BLaER1 treated with 17β-estradiol and CSF1 and Interleukin-3, amounts not matched to agents 10 nM and 100 nM (cell line): ENCODE measurements at regions not wholly inside any gene's neighbourhood (a gene's known extent, or its start where the extent isn't known, plus 50 kb on each side); places are given as distances from the start of the nearest gene placed in this dataset.

ENCODE experiments used
- H3K27ac ChIP-seq, 11 experiments: shearing (Covaris generic); formaldehyde crosslinking; 2 replicates each; pipeline ENCODE4 v1.8.1; 2022
- H3K27me3 ChIP-seq, 11 experiments: shearing (Covaris generic); formaldehyde crosslinking; 2 replicates each; pipeline ENCODE4 v1.8.1; 2022
- H3K36me3 ChIP-seq, 11 experiments: shearing (Covaris generic); formaldehyde crosslinking; 2 replicates each; pipeline ENCODE4 v1.8.1; 2022
- H3K4me1 ChIP-seq, 10 experiments: shearing (Covaris generic); formaldehyde crosslinking; 2 replicates each; pipeline ENCODE4 v1.8.1; 2022
- H3K4me2 ChIP-seq, 11 experiments: shearing (Covaris generic); formaldehyde crosslinking; 2 replicates each; pipeline ENCODE4 v1.8.1; 2022
- H3K4me3 ChIP-seq, 10 experiments: shearing (Covaris generic); formaldehyde crosslinking; 2 replicates each; pipeline ENCODE4 v1.8.1; 2022
- H3K9ac ChIP-seq, 11 experiments: shearing (Covaris generic); formaldehyde crosslinking; 2 replicates each; pipeline ENCODE4 v1.8.1; 2022
- H3K9me3 ChIP-seq, 11 experiments: shearing (Covaris generic); formaldehyde crosslinking; replicated peaks in 1 of 11; 2 replicates each; pipeline ENCODE4 v1.8.1; 2022
- H4K20me1 ChIP-seq, 11 experiments: shearing (Covaris generic); formaldehyde crosslinking; 2 replicates each; pipeline ENCODE4 v1.8.1; 2022
- Cebpa-rat ChIP-seq, 11 experiments: shearing (Covaris generic); IDR thresholded peaks; 2 replicates each; pipeline ENCODE4 v1.8.1; 2022

GRCh38 chr3:181844211-181844610 lies 132.5 kb downstream of the SOX2 start:
- H3K36me3 ChIP-seq = no peaks in the 10 kb centered on the region
- no peak overlapping the region for H3K4me3 ChIP-seq
- H3K4me1 ChIP-seq = peaks cover 0 to 13% (median 0%) of the 10 kb centered on the region in 10 experiments; a peak in 5 of 20 replicates
- no peak overlapping the region for H3K9ac ChIP-seq
- no peaks in the 10 kb centered on the region for H3K9me3 ChIP-seq
- no peaks in the 10 kb centered on the region for H3K27me3 ChIP-seq
- H4K20me1 ChIP-seq = no peaks in the 10 kb centered on the region
- H3K4me2 ChIP-seq = no peak overlapping the region
- no peak for TF ChIP-seq Cebpa-rat (IDR thresholded peaks at IDR 0.05)
- H3K27ac ChIP-seq = no peak overlapping the region

GRCh38 chr3:181847276-181847675 lies 135.6 kb downstream of the SOX2 start:
- Histone ChIP-seq H3K36me3 (no peaks in the 10 kb centered on the region), H3K4me3 (no peak overlapping the region), H3K9ac (no peak overlapping the region), H3K27me3 (no peaks in the 10 kb centered on the region), H3K4me2 (no peak overlapping the region), H4K20me1 (no peaks in the 10 kb centered on the region), H3K4me1 (no peaks in the 10 kb centered on the region), H3K27ac (no peak overlapping the region), H3K9me3 (no peaks in the 10 kb centered on the region)
- TF ChIP-seq Cebpa-rat (IDR thresholded peaks at IDR 0.05) = no peak

- Histone ChIP-seq H3K4me1 (no peaks in the 10 kb centered on the region), H3K27ac (no peak overlapping the region), H3K4me2 (no peak overlapping the region), H3K36me3 (no peaks in the 10 kb centered on the region), H3K9me3 (no peaks in the 10 kb centered on the region), H3K9ac (no peak overlapping the region), H4K20me1 (no peaks in the 10 kb centered on the region), H3K27me3 (no peaks in the 10 kb centered on the region), H3K4me3 (no peak overlapping the region)
- no peak for TF ChIP-seq Cebpa-rat (IDR thresholded peaks at IDR 0.05)
These were observed 139.3 kb downstream of the SOX2 start for GRCh38 chr3:181851063-181851462.

- Histone ChIP-seq H3K27ac (no peak overlapping the region), H3K4me3 (no peak overlapping the region)
These were observed 144.1 kb downstream of the SOX2 start for GRCh38 chr3:181855825-181856224.

GRCh38 chr3:181859518-181859917 lies 147.8 kb downstream of the SOX2 start:
- Histone ChIP-seq H3K4me3 (no peak overlapping the region), H3K36me3 (no peaks in the 10 kb centered on the region), H3K27ac (no peak overlapping the region), H3K4me2 (no peak overlapping the region), H4K20me1 (no peaks in the 10 kb centered on the region), H3K4me1 (no peaks in the 10 kb centered on the region), H3K27me3 (no peaks in the 10 kb centered on the region), H3K9ac (no peak overlapping the region), H3K9me3 (no peaks in the 10 kb centered on the region)
- no peak for TF ChIP-seq Cebpa-rat (IDR thresholded peaks at IDR 0.05)

More at GRCh38 chr3:181855825-181856224, 144.1 kb downstream of the SOX2 start:
- Histone ChIP-seq H3K4me1 (no peaks in the 10 kb centered on the region), H3K36me3 (no peaks in the 10 kb centered on the region), H4K20me1 (no peaks in the 10 kb centered on the region), H3K27me3 (no peaks in the 10 kb centered on the region), H3K4me2 (no peak overlapping the region), H3K9me3 (no peaks in the 10 kb centered on the region), H3K9ac (no peak overlapping the region)
- TF ChIP-seq Cebpa-rat (IDR thresholded peaks at IDR 0.05) = no peak

GRCh38 chr3:181860235-181860634 lies 148.5 kb downstream of the SOX2 start:
- no peak overlapping the region for H3K4me3 ChIP-seq
- no peaks in the 10 kb centered on the region for H3K4me1 ChIP-seq
- no peak for TF ChIP-seq Cebpa-rat (IDR thresholded peaks at IDR 0.05)
- H4K20me1 ChIP-seq = no peaks in the 10 kb centered on the region
- no peak overlapping the region for H3K27ac ChIP-seq
- no peaks in the 10 kb centered on the region for H3K36me3 ChIP-seq
- no peak overlapping the region for H3K9ac ChIP-seq
- no peaks in the 10 kb centered on the region for H3K27me3 ChIP-seq
- no peak overlapping the region for H3K4me2 ChIP-seq
- H3K9me3 ChIP-seq = no peaks in the 10 kb centered on the region

- no peaks in the 10 kb centered on the region for H3K27me3 ChIP-seq
- H4K20me1 ChIP-seq = no peaks in the 10 kb centered on the region
- no peaks in the 10 kb centered on the region for H3K36me3 ChIP-seq
- H3K9me3 ChIP-seq = no peaks in the 10 kb centered on the region
- H3K4me3 ChIP-seq = no peak overlapping the region
- TF ChIP-seq Cebpa-rat (IDR thresholded peaks at IDR 0.05) = no peak
- no peak overlapping the region for H3K9ac ChIP-seq
- peaks cover 0 to 3% (median 0%) of the 10 kb centered on the region in 10 experiments; a peak in 2 of 20 replicates for H3K4me1 ChIP-seq
- H3K4me2 ChIP-seq = no peak overlapping the region
- no peak overlapping the region for H3K27ac ChIP-seq
These were observed 150.8 kb downstream of the SOX2 start for GRCh38 chr3:181862502-181862901.

- Histone ChIP-seq H4K20me1 (no peaks in the 10 kb centered on the region), H3K4me2 (no peak overlapping the region), H3K27me3 (no peaks in the 10 kb centered on the region), H3K27ac (no peak overlapping the region), H3K9ac (no peak overlapping the region), H3K4me1 (peaks cover 0 to 3% (median 0%) of the 10 kb centered on the region in 10 experiments; a peak in 2 of 20 replicates), H3K9me3 (no peaks in the 10 kb centered on the region), H3K4me3 (no peak overlapping the region), H3K36me3 (no peaks in the 10 kb centered on the region)
- TF ChIP-seq Cebpa-rat (IDR thresholded peaks at IDR 0.05) = no peak
These were observed 156.9 kb downstream of the SOX2 start for GRCh38 chr3:181868576-181869082.

GRCh38 chr3:181872887-181873286 lies 161.2 kb downstream of the SOX2 start:
- H4K20me1 ChIP-seq = no peaks in the 10 kb centered on the region
- no peaks in the 10 kb centered on the region for H3K36me3 ChIP-seq
- no peak overlapping the region for H3K27ac ChIP-seq
- no peak overlapping the region for H3K4me3 ChIP-seq
- no peaks in the 10 kb centered on the region for H3K4me1 ChIP-seq
- H3K9ac ChIP-seq = no peak overlapping the region
- H3K9me3 ChIP-seq = no peaks in the 10 kb centered on the region
- H3K4me2 ChIP-seq = no peak overlapping the region
- no peak for TF ChIP-seq Cebpa-rat (IDR thresholded peaks at IDR 0.05)
- no peaks in the 10 kb centered on the region for H3K27me3 ChIP-seq

- H3K4me3 ChIP-seq = no peak overlapping the region
- no peaks in the 10 kb centered on the region for H3K27me3 ChIP-seq
- no peaks in the 10 kb centered on the region for H3K36me3 ChIP-seq
- no peaks in the 10 kb centered on the region for H4K20me1 ChIP-seq
- H3K27ac ChIP-seq = no peak overlapping the region
- no peak for TF ChIP-seq Cebpa-rat (IDR thresholded peaks at IDR 0.05)
- H3K9me3 ChIP-seq = no peaks in the 10 kb centered on the region
- no peak overlapping the region for H3K4me2 ChIP-seq
- H3K4me1 ChIP-seq = no peaks in the 10 kb centered on the region
- H3K9ac ChIP-seq = no peak overlapping the region
These were observed 168.2 kb downstream of the SOX2 start for GRCh38 chr3:181879926-181880325.
